Mammary epithelial cell (primary cell): ENCODE measurements at regions not wholly inside any gene's neighbourhood (a gene's known extent, or its start where the extent isn't known, plus 50 kb on each side); places are given as distances from the start of the nearest gene placed in this dataset.

Experiments
- EZH2 ChIP-seq: IDR thresholded peaks from 2 replicates; pipeline ENCODE4 v1.6.1; 2012; ENCODE audit warnings: low read length, inconsistent platforms, borderline replicate concordance
- TF ChIP-seq, protein P1 (sequence below), 2 donors: IDR thresholded peaks in 1 of 2; conservative IDR thresholded peaks in 1 of 2; 2 replicates each; pipeline ENCODE4 v1.5.1; 2011 to 2012; ENCODE audit warnings: inconsistent platforms in 2 of 2, low read length in 2 of 2, mild to moderate bottlenecking in 2 of 2, control low read depth in 1 of 2, low read depth in 1 of 2; ENCODE audit not compliant: insufficient read depth in 1 of 2; ENCODE audit errors: extremely low read depth in 1 of 2

DNA sequence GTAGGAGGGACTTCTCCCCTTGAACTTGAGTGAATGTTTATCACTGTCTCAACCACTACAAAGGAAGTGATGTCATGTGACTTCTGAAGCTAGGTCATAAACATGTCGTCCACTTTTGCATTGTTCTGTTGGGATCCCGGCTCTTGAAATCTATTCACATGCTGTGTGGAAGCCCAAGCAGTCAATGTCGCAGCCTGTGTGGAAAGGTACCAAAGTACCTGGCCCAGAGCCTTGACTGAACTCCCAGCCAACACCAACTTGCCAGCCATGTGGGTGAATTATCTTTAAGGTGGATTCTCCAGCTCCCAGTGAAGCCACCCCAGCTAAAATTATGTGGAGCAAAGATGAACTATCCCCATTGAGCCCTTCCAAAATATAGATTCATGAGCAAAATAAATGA is 85.0 kb upstream of the USP38 start:
- TF ChIP-seq, protein P1, sequence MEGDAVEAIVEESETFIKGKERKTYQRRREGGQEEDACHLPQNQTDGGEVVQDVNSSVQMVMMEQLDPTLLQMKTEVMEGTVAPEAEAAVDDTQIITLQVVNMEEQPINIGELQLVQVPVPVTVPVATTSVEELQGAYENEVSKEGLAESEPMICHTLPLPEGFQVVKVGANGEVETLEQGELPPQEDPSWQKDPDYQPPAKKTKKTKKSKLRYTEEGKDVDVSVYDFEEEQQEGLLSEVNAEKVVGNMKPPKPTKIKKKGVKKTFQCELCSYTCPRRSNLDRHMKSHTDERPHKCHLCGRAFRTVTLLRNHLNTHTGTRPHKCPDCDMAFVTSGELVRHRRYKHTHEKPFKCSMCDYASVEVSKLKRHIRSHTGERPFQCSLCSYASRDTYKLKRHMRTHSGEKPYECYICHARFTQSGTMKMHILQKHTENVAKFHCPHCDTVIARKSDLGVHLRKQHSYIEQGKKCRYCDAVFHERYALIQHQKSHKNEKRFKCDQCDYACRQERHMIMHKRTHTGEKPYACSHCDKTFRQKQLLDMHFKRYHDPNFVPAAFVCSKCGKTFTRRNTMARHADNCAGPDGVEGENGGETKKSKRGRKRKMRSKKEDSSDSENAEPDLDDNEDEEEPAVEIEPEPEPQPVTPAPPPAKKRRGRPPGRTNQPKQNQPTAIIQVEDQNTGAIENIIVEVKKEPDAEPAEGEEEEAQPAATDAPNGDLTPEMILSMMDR (conservative IDR thresholded peaks at IDR 0.05 in 1 of 2, IDR thresholded peaks at IDR 0.05 in 1 of 2; ENCODE audit: extremely low read depth in 1 of 2, insufficient read depth in 1 of 2, low read depth in 1 of 2, low read length in 2 of 2): no peak
- TF ChIP-seq EZH2: no peak
